HCT116 (cell line): ENCODE measurements at regions not wholly inside any gene's neighbourhood (a gene's known extent, or its start where the extent isn't known, plus 50 kb on each side); places are given as distances from the start of the nearest gene placed in this dataset.

ENCODE experiments used
- ATAC-seq: fragments of 200-7000 bp; cut with Tn5 transposase; 2 replicates; pipeline ENCODE4 v1.9.1; 2020; ENCODE audit warnings: mild to moderate bottlenecking, moderate library complexity
- BruUV-seq: library from RNA; stranded (reverse); fragments of 400-500 nt; replicated peaks from 2 replicates; lab custom pipeline; 2021; lab: Mats Ljungman, UMichigan
- CTCF ChIA-PET: fragments of 300-600 bp; sonication (Branson Sonifier 250); formaldehyde crosslinking; loops from one replicate; lab custom pipeline; 2021; ENCODE audit warnings: antibody characterized with exemption; lab: Charles Lee
- POLR2A ChIA-PET: fragments of 300-600, 350-600 bp; sonication (Branson Sonifier 250); formaldehyde crosslinking; loops from one replicate; lab custom pipeline; 2021; ENCODE audit warnings: antibody characterized with exemption; lab: Charles Lee
- RAD21 ChIA-PET, 2 experiments: fragments of 300-600 bp; sonication (Branson Sonifier 250); formaldehyde crosslinking; loops; one replicate each; lab custom pipeline; 2023; ENCODE audit warnings: low total read pairs in 2 of 2; ENCODE audit not compliant: uncharacterized antibody in 2 of 2, unreplicated experiment in 2 of 2, low non-redundant PET in 1 of 2; lab: Charles Lee
- DNase-seq: peaks from one replicate; pipeline ENCODE4 v3.0.0-alpha.2; 2010; ENCODE audit warnings: low read depth, low spot score
- H2AFZ ChIP-seq: fragments of 200-600 bp; shearing (Covaris generic), sonication (generic); 2 replicates; pipeline ENCODE4 v1.6.1; 2017; ENCODE audit warnings: low read depth, mixed run types, mixed read lengths, antibody characterized with exemption, low read length; ENCODE audit not compliant: poor library complexity, severe bottlenecking
- H3K27ac ChIP-seq: 2 replicates; pipeline ENCODE4 v1.5.1; 2012; ENCODE audit warnings: low read depth, low read length
- H3K27me3 ChIP-seq: fragments of 200-600 bp; sonication (generic); 2 replicates; pipeline ENCODE4 v1.6.1; 2016; ENCODE audit warnings: mixed run types, low read length, mixed read lengths; ENCODE audit not compliant: insufficient read depth
- H3K36me3 ChIP-seq, 2 experiments: fragments of 200-500 bp in 1 of 2; fragments of 200-600 bp in 1 of 2; sonication (Bioruptor generic) in 1 of 2; sonication (generic) in 1 of 2; 2 replicates each; pipeline versions ENCODE4 v1.5.1 to v1.6.1; 2014 to 2016; ENCODE audit warnings: low read length in 2 of 2, inconsistent platforms in 1 of 2, mixed read lengths in 1 of 2, mixed run types in 1 of 2; ENCODE audit not compliant: insufficient read depth in 2 of 2, control insufficient read depth in 1 of 2
- H3K4me1 ChIP-seq, 2 experiments: fragments of 200-600 bp in 1 of 2; sonication (generic) in 1 of 2; 2 replicates each; pipeline versions ENCODE4 v1.5.1 to v1.6.1; 2012 to 2017; ENCODE audit warnings: low read length in 2 of 2, inconsistent platforms in 1 of 2, mild to moderate bottlenecking in 1 of 2, mixed read lengths in 1 of 2, mixed run types in 1 of 2, moderate library complexity in 1 of 2; ENCODE audit not compliant: insufficient read depth in 2 of 2, control insufficient read depth in 1 of 2
- H3K4me2 ChIP-seq: fragments of 200-600 bp; sonication (generic); 2 replicates; pipeline ENCODE4 v1.6.1; 2017; ENCODE audit warnings: mixed run types, low read length, mixed read lengths
- H3K4me3 ChIP-seq, 2 experiments: fragments of 200-600 bp in 1 of 2; sonication (generic) in 1 of 2; replicated peaks in 1 of 2; 2 replicates each; pipeline ENCODE4 v1.5.1; 2011 to 2016; ENCODE audit warnings: low read length in 2 of 2, control low read depth in 1 of 2, low read depth in 1 of 2, mild to moderate bottlenecking in 1 of 2, mixed read lengths in 1 of 2, mixed run types in 1 of 2
- H3K79me2 ChIP-seq: fragments of 200-600 bp; sonication (generic); 2 replicates; pipeline ENCODE4 v1.6.1; 2017; ENCODE audit warnings: mild to moderate bottlenecking, mixed run types, low read length, moderate library complexity, mixed read lengths; ENCODE audit not compliant: insufficient read depth
- H3K9ac ChIP-seq: fragments of 200-600 bp; sonication (generic); 2 replicates; pipeline ENCODE4 v1.6.1; 2016; ENCODE audit warnings: low read length, mixed read lengths
- H3K9me2 ChIP-seq: fragments of 200-600 bp; sonication (generic), shearing (Covaris generic); 2 replicates; pipeline ENCODE4 v1.6.1; 2017; ENCODE audit warnings: mixed run types, mild to moderate bottlenecking, moderate library complexity; ENCODE audit not compliant: insufficient read depth
- H3K9me3 ChIP-seq, 2 experiments: fragments of 200-500 bp in 1 of 2; fragments of 200-600 bp in 1 of 2; sonication (Bioruptor generic) in 1 of 2; sonication (generic) in 1 of 2; 2 replicates each; pipeline ENCODE4 v1.6.1; 2014 to 2017; ENCODE audit warnings: low read length in 2 of 2, mixed read lengths in 2 of 2, inconsistent platforms in 1 of 2, low read depth in 1 of 2, mild to moderate bottlenecking in 1 of 2, mixed run types in 1 of 2, moderate library complexity in 1 of 2; ENCODE audit not compliant: control insufficient read depth in 1 of 2, insufficient read depth in 1 of 2
- H4K20me1 ChIP-seq: fragments of 200-600 bp; sonication (generic), shearing (Covaris generic); 2 replicates; pipeline ENCODE4 v1.6.1; 2017; ENCODE audit warnings: mixed run types, mild to moderate bottlenecking, moderate library complexity; ENCODE audit not compliant: insufficient read depth
- CBX3 ChIP-seq: IDR thresholded peaks from 2 replicates; pipeline ENCODE4 v1.6.1; 2012; ENCODE audit warnings: low read depth
- CEBPB ChIP-seq: IDR thresholded peaks from 2 replicates; pipeline ENCODE4 v1.6.1; 2012; ENCODE audit warnings: low read depth
- EGR1 ChIP-seq: IDR thresholded peaks from 2 replicates; pipeline ENCODE4 v1.6.1; 2012; ENCODE audit warnings: low read depth
- ELF1 ChIP-seq: IDR thresholded peaks from 2 replicates; pipeline ENCODE4 v1.6.1; 2012; ENCODE audit warnings: low read depth, borderline replicate concordance
- EZH2 ChIP-seq: fragments of 200-600 bp; sonication (generic); IDR thresholded peaks from 2 replicates; pipeline ENCODE4 v1.6.1; 2017; ENCODE audit warnings: antibody characterized with exemption, mixed run types
- EZH2phosphoT487 ChIP-seq: fragments of 200-600 bp; IDR thresholded peaks from 2 replicates; pipeline ENCODE4 v1.6.1; 2018; ENCODE audit warnings: antibody characterized with exemption, borderline replicate concordance
- FOSL1 ChIP-seq: IDR thresholded peaks from 2 replicates; pipeline ENCODE4 v1.6.1; 2012; ENCODE audit warnings: low read depth
- POLR2AphosphoS5 ChIP-seq: IDR thresholded peaks from 2 replicates; pipeline ENCODE4 v1.6.1; 2011; ENCODE audit warnings: mild to moderate bottlenecking, low read depth, low read length, moderate library complexity
- RAD21 ChIP-seq: IDR thresholded peaks from 2 replicates; pipeline ENCODE4 v1.6.1; 2012; ENCODE audit warnings: low read depth, mild to moderate bottlenecking
- SP1 ChIP-seq: IDR thresholded peaks from 2 replicates; pipeline ENCODE4 v1.6.1; 2012; ENCODE audit warnings: low read depth
- SRF ChIP-seq: IDR thresholded peaks from 2 replicates; pipeline ENCODE4 v1.6.1; 2012; ENCODE audit warnings: low read depth
- TCF7L2 ChIP-seq: IDR thresholded peaks from 2 replicates; pipeline ENCODE4 v1.7.0; 2011; ENCODE audit warnings: borderline replicate concordance, inconsistent platforms; ENCODE audit not compliant: insufficient read depth, insufficient read length; ENCODE audit errors: extremely low read depth
- ZFX ChIP-seq: fragments of 450-650 bp; IDR thresholded peaks from 2 replicates; pipeline ENCODE4 v1.6.1; 2017
- intact Hi-C: fragments of 100-400 bp; cut with micrococcal nuclease; formaldehyde crosslinking; loops from 2 replicates; pipeline ENCODE4 v1.10.0; 2022
- TF ChIP-seq, protein P1 (sequence below): IDR thresholded peaks from 2 replicates; pipeline ENCODE4 v1.6.1; 2012
- TF ChIP-seq, protein P2 (sequence below), 3 experiments: fragments of 200-600 bp in 1 of 3; sonication (generic) in 1 of 3; IDR thresholded peaks in 2 of 3; conservative IDR thresholded peaks in 1 of 3; 2 replicates each; pipeline ENCODE4 v1.5.1; 2012 to 2017; ENCODE audit warnings: low read depth in 2 of 3, low read length in 2 of 3, antibody characterized with exemption in 1 of 3, borderline replicate concordance in 1 of 3, control low read depth in 1 of 3, mild to moderate bottlenecking in 1 of 3, mixed read lengths in 1 of 3, mixed run types in 1 of 3, moderate library complexity in 1 of 3; ENCODE audit not compliant: insufficient read depth in 1 of 3
- TF ChIP-seq, protein P3 (sequence below): IDR thresholded peaks from 2 replicates; pipeline ENCODE4 v1.6.1; 2012; ENCODE audit warnings: low read depth

DNA sequence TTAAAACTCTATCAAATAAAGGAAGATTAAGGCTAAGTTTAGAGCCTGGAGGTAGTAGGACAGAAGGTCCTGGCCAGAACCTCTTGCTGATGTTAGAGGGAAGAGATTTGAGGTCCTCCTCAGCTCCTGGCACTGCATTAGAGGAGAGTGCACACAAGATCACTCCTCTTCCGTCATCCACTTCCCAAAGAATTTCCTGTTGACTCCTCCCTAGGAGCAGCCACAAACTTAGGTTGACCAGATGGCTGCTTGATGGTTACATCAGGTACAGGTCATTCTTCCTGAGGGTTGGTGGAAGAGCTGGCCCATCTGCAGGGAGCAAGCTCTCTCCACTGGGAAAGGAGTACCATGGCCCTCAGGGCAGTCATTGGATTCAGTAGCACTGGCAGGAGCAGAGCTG, 93.9 kb upstream of the IL33 start:
- ChIA-PET RAD21 (no interaction called here), POLR2A (no interaction called here), CTCF (interaction anchor here (1.6 kb wide), 1 partner anchor 15 kb away, joined by 5 read pairs; no protein-coding TSS in a partner anchor)
- H3K4me1 ChIP-seq, result no peaks in the 10 kb centered on the region
- no peak overlapping the region for H3K4me2 ChIP-seq
- intact Hi-C loops, result no loop called here
- no peaks in the 10 kb centered on the region for H3K36me3 ChIP-seq
- no peaks in the 10 kb centered on the region for H3K27me3 ChIP-seq
- H3K9me3 ChIP-seq, result no peaks in the 10 kb centered on the region
- H2AFZ ChIP-seq, result no peak overlapping the region
- no peak overlapping the region for H3K9ac ChIP-seq
- no peak overlapping the region for H3K4me3 ChIP-seq
- no peak for TF ChIP-seq SRF
- TF ChIP-seq, protein P1, sequence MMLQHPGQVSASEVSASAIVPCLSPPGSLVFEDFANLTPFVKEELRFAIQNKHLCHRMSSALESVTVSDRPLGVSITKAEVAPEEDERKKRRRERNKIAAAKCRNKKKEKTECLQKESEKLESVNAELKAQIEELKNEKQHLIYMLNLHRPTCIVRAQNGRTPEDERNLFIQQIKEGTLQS, result no peak
- TF ChIP-seq EZH2, result no peak
- TF ChIP-seq RAD21, result no peak
- no peaks in the 10 kb centered on the region for H3K79me2 ChIP-seq
- no peak for ATAC-seq
- no peaks in the 10 kb centered on the region for H4K20me1 ChIP-seq
- no peaks in the 10 kb centered on the region for H3K9me2 ChIP-seq
- no TSS peak for BruUV-seq
- DNase-seq, result no peak
- no peak overlapping the region for H3K27ac ChIP-seq

DNA sequence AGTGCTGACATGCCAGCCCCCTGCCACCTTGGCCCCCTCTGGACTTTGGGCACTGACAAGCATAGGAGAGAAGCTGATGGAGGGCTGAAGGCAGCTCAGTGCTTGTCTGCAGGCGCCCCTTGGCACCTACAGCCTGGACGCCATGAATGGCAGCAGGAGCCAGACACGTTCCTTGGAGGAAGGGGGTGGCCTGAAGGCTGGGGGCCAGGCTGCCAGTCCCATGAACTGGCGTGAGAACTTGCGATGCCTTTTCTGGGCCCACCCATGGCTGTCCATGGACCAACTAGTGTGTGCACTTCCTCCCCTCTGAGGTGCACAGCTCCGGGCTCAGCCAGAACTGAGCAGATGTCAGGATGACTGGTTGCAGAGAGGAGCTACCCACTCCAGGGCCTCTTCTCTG, 99.0 kb upstream of the RANBP6 start:
- Histone ChIP-seq H3K4me1 (no peaks in the 10 kb centered on the region), H3K79me2 (no peaks in the 10 kb centered on the region), H3K9me2 (no peaks in the 10 kb centered on the region), H4K20me1 (no peaks in the 10 kb centered on the region), H2AFZ (no peak overlapping the region), H3K4me2 (no peak overlapping the region), H3K27me3 (no peaks in the 10 kb centered on the region), H3K27ac (no peak overlapping the region), H3K9ac (no peak overlapping the region), H3K9me3 (no peaks in the 10 kb centered on the region), H3K36me3 (no peaks in the 10 kb centered on the region), H3K4me3 (no peak overlapping the region)
- TF ChIP-seq, protein P2, sequence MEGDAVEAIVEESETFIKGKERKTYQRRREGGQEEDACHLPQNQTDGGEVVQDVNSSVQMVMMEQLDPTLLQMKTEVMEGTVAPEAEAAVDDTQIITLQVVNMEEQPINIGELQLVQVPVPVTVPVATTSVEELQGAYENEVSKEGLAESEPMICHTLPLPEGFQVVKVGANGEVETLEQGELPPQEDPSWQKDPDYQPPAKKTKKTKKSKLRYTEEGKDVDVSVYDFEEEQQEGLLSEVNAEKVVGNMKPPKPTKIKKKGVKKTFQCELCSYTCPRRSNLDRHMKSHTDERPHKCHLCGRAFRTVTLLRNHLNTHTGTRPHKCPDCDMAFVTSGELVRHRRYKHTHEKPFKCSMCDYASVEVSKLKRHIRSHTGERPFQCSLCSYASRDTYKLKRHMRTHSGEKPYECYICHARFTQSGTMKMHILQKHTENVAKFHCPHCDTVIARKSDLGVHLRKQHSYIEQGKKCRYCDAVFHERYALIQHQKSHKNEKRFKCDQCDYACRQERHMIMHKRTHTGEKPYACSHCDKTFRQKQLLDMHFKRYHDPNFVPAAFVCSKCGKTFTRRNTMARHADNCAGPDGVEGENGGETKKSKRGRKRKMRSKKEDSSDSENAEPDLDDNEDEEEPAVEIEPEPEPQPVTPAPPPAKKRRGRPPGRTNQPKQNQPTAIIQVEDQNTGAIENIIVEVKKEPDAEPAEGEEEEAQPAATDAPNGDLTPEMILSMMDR (IDR thresholded peaks at IDR 0.05 in 2 of 3, conservative IDR thresholded peaks at IDR 0.05 in 1 of 3; ENCODE audit: borderline replicate concordance in 1 of 3, insufficient read depth in 1 of 3, low read depth in 2 of 3, low read length in 2 of 3), result no peak
- TF ChIP-seq POLR2AphosphoS5, result no peak
- TF ChIP-seq SRF, result no peak
- TF ChIP-seq RAD21, result no peak
- TF ChIP-seq TCF7L2, result no peak
- TF ChIP-seq CEBPB, result no peak
- TF ChIP-seq EZH2phosphoT487, result no peak
- no peak for TF ChIP-seq FOSL1
- TF ChIP-seq CBX3, result no peak
- no peak for TF ChIP-seq ZFX
- no peak for TF ChIP-seq ELF1
- TF ChIP-seq SP1, result no peak
- TF ChIP-seq EGR1, result no peak
- TF ChIP-seq, protein P3, sequence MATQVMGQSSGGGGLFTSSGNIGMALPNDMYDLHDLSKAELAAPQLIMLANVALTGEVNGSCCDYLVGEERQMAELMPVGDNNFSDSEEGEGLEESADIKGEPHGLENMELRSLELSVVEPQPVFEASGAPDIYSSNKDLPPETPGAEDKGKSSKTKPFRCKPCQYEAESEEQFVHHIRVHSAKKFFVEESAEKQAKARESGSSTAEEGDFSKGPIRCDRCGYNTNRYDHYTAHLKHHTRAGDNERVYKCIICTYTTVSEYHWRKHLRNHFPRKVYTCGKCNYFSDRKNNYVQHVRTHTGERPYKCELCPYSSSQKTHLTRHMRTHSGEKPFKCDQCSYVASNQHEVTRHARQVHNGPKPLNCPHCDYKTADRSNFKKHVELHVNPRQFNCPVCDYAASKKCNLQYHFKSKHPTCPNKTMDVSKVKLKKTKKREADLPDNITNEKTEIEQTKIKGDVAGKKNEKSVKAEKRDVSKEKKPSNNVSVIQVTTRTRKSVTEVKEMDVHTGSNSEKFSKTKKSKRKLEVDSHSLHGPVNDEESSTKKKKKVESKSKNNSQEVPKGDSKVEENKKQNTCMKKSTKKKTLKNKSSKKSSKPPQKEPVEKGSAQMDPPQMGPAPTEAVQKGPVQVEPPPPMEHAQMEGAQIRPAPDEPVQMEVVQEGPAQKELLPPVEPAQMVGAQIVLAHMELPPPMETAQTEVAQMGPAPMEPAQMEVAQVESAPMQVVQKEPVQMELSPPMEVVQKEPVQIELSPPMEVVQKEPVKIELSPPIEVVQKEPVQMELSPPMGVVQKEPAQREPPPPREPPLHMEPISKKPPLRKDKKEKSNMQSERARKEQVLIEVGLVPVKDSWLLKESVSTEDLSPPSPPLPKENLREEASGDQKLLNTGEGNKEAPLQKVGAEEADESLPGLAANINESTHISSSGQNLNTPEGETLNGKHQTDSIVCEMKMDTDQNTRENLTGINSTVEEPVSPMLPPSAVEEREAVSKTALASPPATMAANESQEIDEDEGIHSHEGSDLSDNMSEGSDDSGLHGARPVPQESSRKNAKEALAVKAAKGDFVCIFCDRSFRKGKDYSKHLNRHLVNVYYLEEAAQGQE, result no peak
- DNase-seq (no peak), ATAC-seq (no peak)
- ChIA-PET CTCF (no interaction called here), POLR2A (no interaction called here), RAD21 (no interaction called here)
- intact Hi-C loops, result no loop called here
- no TSS peak for BruUV-seq
